HUDEP-2 (cell line): ENCODE measurements at regions not wholly inside any gene's neighbourhood (a gene's known extent, or its start where the extent isn't known, plus 50 kb on each side); places are given as distances from the start of the nearest gene placed in this dataset.
"Not testable (repeated sequence)": the region's sequence is repeated elsewhere in the genome, so short reads cannot be mapped to it uniquely, and the experiment has no call there.

Experiments used
- DNase-seq, 76 experiments: peaks; one replicate each; lab custom pipeline; 2025; ENCODE audit not compliant: unreplicated experiment in 76 of 76; lab: John Stamatoyannopoulos, UW

DNA sequence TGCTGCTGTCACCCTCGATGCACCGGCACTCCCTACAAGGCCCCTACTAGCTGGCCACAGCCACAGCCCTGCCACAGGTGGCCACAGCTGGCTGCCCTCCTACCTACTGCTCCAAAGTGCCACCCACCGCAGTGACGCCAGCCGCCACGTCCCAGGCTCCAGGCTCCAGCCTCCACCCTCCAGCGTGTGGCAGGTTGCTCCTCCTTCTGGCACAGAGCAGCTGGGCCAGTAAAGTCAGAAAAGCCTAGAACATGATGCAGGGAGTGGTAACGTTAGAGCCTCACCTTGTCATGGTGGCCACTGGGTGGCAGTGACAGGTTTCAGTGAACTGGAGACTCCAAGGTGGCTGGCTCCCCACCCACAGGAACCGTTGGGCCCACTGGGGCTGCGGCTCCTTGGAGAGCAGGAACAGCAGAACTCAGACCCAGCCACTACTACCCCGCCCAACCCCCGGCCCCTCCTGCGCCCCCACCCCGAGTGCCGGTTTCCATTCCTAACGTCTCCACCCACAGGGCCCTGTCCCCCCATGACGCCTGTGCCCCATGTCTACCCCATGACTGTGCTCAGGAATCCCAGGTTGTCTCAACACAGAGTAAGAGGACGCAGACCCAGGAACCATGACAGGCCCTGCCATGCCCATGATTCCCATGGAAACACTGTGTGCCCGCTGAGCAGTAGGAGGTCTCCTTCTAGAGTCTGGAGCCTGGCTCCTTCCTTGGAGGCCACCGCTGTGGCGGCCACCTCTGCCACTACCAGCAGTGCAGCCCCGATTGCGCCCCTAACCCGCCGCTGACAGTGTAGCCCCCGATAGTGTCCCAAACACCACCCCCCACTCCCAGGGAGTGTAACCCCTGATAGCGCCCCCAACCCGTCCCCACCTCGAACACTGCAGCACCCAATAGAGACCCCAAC lies 52.3 kb upstream of the ZNF33B start:
- DNase-seq = peak in 4 of 76 experiments; percentile 0 to 3 (median 2)

DNA sequence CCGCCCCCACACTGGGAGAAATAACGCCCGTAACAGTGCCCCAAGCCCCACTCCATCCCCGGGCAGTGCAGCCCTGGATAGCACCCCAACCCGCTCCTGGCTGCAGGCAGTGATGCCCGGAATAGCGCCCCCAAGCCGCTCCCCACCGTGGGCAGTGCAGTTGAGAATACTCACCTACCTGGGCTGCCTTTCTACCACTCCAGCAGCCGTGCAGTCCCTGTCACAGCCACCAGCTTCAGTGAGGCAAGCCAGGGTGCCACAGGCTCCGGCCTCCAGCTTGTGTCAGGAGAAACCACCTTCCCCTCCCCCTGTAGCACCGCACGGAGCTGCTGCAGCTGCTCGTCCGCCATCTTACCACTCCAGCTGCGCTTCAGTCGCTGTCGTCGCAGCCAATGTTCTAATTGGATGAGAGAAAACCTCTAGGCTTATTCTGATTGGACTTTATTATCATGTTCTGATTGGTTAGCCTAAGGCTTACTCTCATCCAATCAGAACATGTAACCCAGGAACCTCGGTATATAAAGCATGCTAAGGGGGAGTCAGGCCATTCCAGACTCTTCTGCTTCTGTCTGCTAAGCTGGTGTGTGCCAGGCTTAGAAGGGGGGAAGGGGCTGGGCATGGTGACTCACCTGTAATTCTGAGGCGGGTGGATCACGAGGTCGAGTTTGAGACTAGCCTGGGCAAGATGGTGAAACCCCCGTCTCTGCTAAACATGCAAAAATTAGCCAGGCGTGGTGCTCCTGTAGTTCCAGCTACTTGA lies 53.2 kb upstream of the ZNF33B start:
- DNase-seq = no peak

DNA sequence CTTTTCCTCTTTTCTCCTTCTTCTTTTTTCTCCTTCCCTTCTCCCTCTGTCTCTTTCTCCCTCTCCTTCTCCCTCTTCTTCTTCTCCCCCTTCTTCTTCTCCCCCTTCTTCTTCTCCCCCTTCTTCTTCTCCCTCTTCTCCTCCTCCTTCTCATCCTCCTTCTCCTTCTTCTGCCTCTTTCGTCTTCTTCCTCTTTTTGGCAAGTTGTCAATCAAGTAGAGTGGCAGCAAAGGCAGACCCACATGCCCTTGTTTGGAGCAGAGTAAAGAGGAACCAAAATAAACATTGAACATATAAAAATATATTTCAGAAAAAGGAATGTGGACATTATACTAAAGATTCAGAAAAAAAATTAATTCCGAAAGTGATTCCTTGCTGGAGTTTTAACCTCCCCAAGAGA lies 59.6 kb upstream of the ZNF33B start:
- no peak for DNase-seq

DNA sequence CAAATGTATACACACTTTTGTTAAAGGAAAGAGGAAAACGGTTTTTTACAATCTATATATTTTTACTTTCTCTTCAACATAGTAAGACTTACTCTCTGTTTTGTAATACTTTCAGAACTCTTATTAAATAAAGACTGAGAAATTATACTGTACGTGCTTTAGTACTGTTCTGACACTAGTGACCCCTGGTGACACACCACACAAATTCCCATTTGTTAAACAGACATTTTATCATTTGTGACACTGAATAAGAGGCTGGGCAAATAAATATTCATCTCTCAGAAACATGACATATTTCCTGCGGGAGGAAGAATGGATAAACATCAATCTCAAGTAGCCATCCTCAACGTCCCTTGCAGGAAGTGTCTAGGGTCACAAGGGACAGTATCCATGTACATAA lies 68.9 kb upstream of the ZNF33B start:
- no peak for DNase-seq

DNA sequence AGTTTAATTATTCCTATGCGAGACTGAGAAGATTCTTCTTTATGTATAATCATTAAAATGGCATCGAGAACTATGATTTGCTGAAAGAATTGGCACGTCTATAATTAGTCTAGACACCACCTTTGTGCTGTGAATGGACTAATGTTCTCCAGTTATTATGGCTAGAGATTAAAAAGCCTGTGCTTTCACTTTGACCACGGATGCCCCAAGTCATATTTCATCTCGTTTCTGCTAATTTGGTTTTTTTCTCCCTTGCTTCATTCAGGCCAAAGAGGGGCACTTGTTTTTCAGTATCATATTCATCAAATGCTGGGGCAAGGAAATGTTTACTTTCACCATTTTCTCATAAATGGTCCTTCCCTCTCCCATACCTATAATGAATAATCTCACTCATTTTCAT lies 63.3 kb upstream of the BMS1 start:
- not testable (repeated sequence) for DNase-seq

DNA sequence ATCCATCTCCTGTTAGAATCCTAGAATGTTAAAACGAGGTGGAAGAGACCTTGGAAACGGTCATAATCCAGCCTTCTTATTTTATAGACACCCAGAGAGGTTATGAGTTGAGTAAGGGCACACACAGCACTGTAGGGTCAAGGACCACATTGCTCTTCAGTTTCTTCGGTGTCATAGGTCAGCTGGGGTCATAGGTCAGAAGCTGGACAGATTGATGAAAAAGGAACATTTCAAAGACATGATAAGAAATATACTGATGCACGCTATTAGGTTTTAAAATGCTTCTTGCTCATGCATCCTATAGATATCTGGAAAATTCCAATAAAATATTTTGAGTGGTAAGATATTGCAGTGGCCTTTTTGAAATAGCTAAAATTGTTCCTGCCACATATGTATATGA lies 60.0 kb upstream of the BMS1 start:
- no peak for DNase-seq

DNA sequence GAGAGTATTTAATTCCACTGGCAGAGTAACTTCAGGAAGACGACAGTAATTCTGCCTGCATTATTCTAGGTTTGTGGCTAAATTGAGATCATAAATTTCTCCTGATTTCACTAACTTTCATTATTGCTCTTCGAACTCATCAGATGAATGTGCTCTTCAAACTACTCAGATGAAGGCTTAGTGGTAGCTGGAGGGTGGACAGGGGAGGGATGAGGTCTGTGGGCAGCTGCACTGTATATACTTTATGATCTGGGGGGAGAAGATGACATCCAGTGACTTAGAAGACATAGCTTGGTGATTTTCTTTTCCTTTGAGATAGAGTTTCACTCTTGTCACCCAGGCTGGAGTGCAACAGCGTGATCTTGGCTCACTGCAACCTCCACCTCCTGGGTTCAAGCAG lies 59.0 kb upstream of the BMS1 start:
- not testable (repeated sequence) for DNase-seq

DNA sequence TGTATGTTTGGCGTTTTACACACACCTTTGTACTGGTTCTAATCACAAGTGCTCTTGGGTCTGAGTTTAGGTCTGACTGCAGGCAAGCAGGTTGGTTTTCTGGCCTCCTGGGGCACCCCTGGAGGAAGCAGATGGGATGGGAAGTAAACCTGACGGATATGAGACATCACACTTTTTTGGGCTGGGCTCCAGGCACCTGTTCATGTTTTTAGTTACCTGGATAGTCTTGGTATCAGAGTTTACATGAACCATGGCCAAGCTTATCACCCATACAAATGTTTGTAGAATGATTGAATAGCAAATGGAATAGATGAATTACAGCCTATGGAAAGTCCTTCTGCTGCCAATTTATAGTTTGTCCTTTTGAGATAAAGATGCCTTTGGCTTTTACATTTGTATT lies 57.9 kb upstream of the BMS1 start:
- not testable (repeated sequence) for DNase-seq

DNA sequence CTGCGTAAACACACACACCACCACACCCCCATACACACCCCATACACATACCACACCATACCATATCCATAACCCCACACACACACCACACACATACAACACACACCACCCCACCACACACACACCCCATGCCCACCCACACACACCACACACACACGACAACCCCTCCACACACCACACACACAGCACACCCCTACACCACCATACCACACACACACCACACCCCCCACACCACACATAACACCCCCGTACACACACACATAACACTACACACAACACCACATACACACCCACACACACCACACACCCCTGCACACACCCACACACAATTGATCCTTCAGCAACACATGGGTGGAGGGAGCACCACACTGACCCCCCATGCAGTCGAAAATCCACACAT lies 50.3 kb upstream of the BMS1 start:
- DNase-seq = no peak
